ENCODE measurements at regions not wholly inside any gene's neighbourhood (a gene's known extent, or its start where the extent isn't known, plus 50 kb on each side); places are given as distances from the start of the nearest gene placed in this dataset.
A peak's percentile ranks its signal among the peaks of the same experiment; 100 is the strongest.

DNA sequence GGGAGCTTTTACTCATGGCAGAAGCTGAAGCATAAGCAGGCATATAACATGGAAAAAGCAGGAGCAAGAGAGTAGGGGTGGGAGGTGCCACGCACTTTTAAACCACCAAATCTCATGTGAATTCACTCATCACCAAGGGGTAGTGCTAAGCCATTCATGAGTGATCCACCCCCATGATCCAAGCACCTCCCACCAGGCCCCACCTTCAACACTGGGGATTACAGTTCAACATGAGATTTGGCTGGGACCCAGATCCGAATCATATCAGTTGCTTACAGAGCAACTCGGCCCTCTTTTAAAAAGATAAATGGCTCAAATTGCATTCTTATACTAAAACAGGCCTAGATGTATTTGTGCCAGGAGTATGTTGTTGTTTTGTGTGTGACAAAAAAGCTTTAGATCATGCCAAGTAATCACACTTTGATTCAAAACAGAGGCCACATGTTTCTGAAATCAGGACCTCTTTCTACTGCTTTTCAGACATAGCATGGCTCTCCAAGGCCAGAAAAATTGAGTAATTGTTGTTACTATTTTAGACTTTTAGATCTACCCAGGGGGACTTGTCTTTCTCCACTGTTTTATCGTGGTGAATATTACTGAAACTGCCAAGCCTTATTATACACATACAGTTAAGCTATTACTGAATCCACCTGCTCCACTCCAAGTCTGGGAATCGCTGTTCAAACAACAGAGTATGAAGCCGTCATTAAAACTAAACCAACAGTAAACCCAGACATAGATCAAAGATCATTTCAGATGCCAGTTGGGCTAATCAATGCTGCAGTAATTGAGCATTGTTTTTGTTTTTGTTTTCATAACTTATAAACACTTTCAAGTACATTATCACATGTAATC is 163.3 kb downstream of the KCNJ2 start:
- H3K4me3 ChIP-seq (ENCODE audit: low read length): no peak overlapping the region
- H3K4me1 ChIP-seq (ENCODE audit: control insufficient read depth, insufficient read depth, low read length): no peaks in the 10 kb centered on the region
- no peaks in the 10 kb centered on the region for H3K27me3 ChIP-seq (ENCODE audit: control insufficient read depth, insufficient read depth, low read length)
- H3K36me3 ChIP-seq (ENCODE audit: control insufficient read depth, insufficient read depth, low read length): no peaks in the 10 kb centered on the region
- H3K27ac ChIP-seq (ENCODE audit: low read depth, low read length): no peak overlapping the region
- H3K9ac ChIP-seq (ENCODE audit: low read length): no peak overlapping the region

DNA sequence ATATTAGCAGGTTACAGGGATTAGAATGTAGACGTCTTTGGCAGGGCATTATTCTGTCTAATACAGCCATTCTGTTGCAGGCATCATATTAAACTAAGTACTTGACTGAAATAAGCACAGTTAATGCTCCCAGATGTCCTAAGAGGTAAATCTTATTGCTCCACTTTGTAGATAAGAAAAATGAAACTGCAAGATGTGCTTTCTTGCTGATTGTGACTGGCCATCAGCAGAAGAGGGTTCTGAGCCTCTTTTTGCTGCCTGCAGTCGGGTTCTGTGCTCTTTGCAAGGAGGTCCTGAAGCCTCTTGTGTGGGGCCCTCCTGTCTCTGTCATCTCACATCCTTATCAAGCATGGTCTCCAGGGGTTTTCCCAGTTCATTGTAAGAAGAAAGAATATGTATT is 167.1 kb downstream of the KCNJ2 start:
- no peaks in the 10 kb centered on the region for H3K4me1 ChIP-seq (ENCODE audit: control insufficient read depth, insufficient read depth, low read length)
- no peak overlapping the region for H3K27ac ChIP-seq (ENCODE audit: low read depth, low read length)
- H3K9ac ChIP-seq (ENCODE audit: low read length): no peak overlapping the region
- no peak overlapping the region for H3K4me3 ChIP-seq (ENCODE audit: low read length)
- no peaks in the 10 kb centered on the region for H3K27me3 ChIP-seq (ENCODE audit: control insufficient read depth, insufficient read depth, low read length)
- H3K36me3 ChIP-seq (ENCODE audit: control insufficient read depth, insufficient read depth, low read length): no peaks in the 10 kb centered on the region

DNA sequence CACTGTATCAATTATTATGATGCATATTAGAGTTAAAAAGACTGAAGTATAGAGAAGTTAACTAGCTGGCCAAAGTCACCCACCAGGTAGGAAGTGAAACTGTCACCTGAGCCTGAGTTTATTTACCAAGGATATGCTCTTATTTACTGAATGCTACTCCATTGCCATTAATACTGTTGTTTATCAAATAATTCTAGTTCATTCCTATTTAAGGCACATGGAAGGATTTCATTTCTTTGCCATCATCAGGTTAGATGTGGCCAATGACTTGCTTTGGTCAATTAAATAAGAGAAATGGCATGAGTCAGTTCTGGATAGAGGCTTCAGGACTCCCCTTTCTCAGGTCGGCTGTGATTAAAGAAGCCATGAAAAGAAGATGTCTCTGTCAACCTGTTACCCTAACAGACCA is 169.6 kb downstream of the KCNJ2 start:
- Histone ChIP-seq H3K9ac (ENCODE audit: low read length) (no peak overlapping the region), H3K4me1 (ENCODE audit: control insufficient read depth, insufficient read depth, low read length) (no peaks in the 10 kb centered on the region), H3K27me3 (ENCODE audit: control insufficient read depth, insufficient read depth, low read length) (no peaks in the 10 kb centered on the region), H3K27ac (ENCODE audit: low read depth, low read length) (no peak overlapping the region), H3K4me3 (ENCODE audit: low read length) (no peak overlapping the region), H3K36me3 (ENCODE audit: control insufficient read depth, insufficient read depth, low read length) (no peaks in the 10 kb centered on the region)

DNA sequence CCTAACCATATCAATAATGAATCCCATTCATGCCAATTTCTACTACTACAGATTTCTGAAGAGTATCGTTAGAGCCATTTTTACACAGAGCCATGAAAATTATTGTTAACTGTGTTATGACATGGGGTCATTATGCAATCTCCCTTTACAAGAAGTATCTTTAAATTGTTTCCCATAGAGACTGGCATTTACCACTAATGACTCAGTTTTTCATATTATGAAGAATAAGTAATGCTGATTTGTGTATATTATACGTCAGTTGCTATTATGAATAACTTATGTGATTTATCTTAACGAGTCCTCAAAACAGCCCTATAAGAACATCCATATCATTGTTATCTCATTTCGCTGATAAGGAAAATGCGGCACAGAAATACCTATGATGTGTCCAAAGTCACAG is 173.8 kb downstream of the KCNJ2 start:
- no peaks in the 10 kb centered on the region for H3K27me3 ChIP-seq (ENCODE audit: control insufficient read depth, insufficient read depth, low read length)
- H3K4me3 ChIP-seq (ENCODE audit: low read length): no peak overlapping the region
- H3K36me3 ChIP-seq (ENCODE audit: control insufficient read depth, insufficient read depth, low read length): no peaks in the 10 kb centered on the region
- H3K27ac ChIP-seq (ENCODE audit: low read depth, low read length): no peak overlapping the region
- no peak overlapping the region for H3K9ac ChIP-seq (ENCODE audit: low read length)
- no peaks in the 10 kb centered on the region for H3K4me1 ChIP-seq (ENCODE audit: control insufficient read depth, insufficient read depth, low read length)

DNA sequence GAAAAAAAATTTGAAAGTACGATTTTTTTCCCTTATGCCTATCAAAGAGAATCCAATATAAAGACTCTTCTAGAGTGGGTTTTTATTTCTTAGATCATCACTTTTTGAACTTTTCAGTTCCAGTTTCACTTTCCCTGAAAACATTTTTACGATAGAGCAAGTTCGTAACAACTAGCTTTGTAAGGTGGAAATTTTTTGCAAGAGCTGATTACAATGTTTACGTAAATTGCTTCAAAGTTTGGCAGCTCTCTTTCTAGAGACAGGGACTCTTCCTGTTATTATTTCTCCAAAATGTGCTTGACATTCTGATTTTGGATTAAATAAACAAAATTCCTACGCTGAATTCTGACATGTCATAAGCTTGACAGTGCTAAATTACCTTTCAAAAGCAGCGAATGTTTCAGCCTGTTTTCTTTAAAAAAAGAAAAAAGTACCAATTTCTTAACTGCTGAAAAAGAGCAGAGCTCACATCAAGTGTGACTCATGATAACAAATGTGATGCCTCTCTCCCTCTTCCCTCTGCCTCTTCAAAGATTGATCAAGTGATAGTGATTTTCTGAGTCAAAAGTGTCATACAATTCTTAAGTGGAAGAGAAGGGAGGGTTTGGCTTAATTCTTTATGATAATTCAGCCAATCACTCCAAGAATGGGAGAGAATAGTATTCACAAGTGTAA is 175.2 kb downstream of the KCNJ2 start:
- H3K36me3 ChIP-seq (ENCODE audit: control insufficient read depth, insufficient read depth, low read length): no peaks in the 10 kb centered on the region
- H3K9ac ChIP-seq (ENCODE audit: low read length): peak overlapping the region; percentile 35
- peak overlapping the region; percentile 37 for H3K4me3 ChIP-seq (ENCODE audit: low read length)
- no peak overlapping the region for H3K27ac ChIP-seq (ENCODE audit: low read depth, low read length)
- no peaks in the 10 kb centered on the region for H3K27me3 ChIP-seq (ENCODE audit: control insufficient read depth, insufficient read depth, low read length)
- no peaks in the 10 kb centered on the region for H3K4me1 ChIP-seq (ENCODE audit: control insufficient read depth, insufficient read depth, low read length)

DNA sequence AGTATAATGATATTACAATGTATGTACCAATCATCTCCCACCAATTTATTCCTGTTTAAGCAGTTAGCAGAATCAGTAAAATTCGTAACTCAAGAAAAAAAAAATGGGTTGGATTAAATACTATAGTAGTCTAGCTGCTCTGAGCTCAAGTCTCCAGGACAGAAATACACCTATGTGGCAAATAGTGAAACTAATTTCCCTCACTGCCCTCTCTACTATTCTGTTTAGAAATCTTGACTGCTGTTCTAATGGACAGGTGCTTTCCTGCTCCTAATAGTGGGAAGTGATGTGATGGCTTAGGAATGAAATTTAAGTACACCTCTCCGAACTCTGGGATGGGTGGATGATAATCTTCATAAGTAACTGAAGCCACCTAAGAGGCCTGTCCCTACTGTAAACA is 175.7 kb downstream of the KCNJ2 start:
- Histone ChIP-seq H3K4me1 (ENCODE audit: control insufficient read depth, insufficient read depth, low read length) (no peaks in the 10 kb centered on the region), H3K9ac (ENCODE audit: low read length) (no peak overlapping the region), H3K36me3 (ENCODE audit: control insufficient read depth, insufficient read depth, low read length) (no peaks in the 10 kb centered on the region), H3K27ac (ENCODE audit: low read depth, low read length) (no peak overlapping the region), H3K27me3 (ENCODE audit: control insufficient read depth, insufficient read depth, low read length) (no peaks in the 10 kb centered on the region), H3K4me3 (ENCODE audit: low read length) (no peak overlapping the region)

DNA sequence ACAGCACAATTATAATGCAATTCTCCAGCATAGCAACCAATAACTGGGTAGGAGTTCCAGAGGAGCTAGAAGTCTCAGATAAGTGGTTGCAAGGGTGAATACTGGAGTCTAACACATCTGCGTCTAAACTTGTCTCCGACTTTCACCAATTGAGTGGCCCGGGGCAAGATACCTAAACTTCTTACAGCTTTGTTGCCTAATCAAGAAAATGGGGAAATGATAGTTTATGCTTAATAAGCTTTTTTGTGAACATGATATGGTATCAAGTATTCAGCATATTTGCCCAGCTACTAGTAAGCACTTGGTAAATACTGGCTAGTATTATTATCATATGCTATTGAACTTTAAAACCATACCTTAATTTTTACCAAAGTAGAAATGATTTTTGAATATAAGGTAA is 183.5 kb downstream of the KCNJ2 start:
- no peak overlapping the region for H3K9ac ChIP-seq (ENCODE audit: low read length)
- H3K36me3 ChIP-seq (ENCODE audit: control insufficient read depth, insufficient read depth, low read length): no peaks in the 10 kb centered on the region
- H3K4me3 ChIP-seq (ENCODE audit: low read length): no peak overlapping the region
- H3K27me3 ChIP-seq (ENCODE audit: control insufficient read depth, insufficient read depth, low read length): no peaks in the 10 kb centered on the region
- no peaks in the 10 kb centered on the region for H3K4me1 ChIP-seq (ENCODE audit: control insufficient read depth, insufficient read depth, low read length)
- H3K27ac ChIP-seq (ENCODE audit: low read depth, low read length): no peak overlapping the region

DNA sequence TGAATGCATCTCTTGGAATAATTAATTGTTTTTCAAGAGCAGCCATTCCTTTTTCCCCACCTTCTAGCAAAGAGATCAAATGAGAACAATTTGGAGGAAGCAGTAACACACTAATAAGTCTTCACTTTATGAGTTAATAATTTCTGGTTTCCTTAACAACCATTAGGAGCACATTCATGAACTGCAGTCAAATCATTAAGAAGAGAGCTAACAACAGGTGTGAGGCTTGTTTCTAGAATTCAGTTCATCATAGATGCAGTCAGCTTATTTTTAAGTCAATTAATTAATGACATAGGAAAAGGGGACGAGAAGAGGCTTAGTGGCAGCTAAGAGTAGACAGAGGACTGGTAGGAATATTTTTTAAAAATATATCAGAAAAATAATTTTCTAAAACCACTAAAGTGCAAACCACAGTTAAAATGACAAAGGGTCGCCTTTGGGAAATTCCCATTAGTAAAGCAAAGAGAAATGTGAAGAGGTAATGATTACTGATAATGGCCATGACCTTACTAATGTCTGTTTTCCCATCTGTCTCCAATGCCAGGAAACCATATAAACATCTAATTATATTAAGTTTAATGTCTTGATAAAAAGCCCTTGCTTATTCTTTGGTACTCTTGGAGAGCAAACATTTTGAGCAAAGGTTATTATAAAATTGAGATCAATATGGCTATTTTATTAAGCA is 184.2 kb downstream of the KCNJ2 start:
- H3K4me1 ChIP-seq (ENCODE audit: control insufficient read depth, insufficient read depth, low read length): no peaks in the 10 kb centered on the region
- H3K27me3 ChIP-seq (ENCODE audit: control insufficient read depth, insufficient read depth, low read length): no peaks in the 10 kb centered on the region
- no peak overlapping the region for H3K4me3 ChIP-seq (ENCODE audit: low read length)
- H3K9ac ChIP-seq (ENCODE audit: low read length): no peak overlapping the region
- no peak overlapping the region for H3K27ac ChIP-seq (ENCODE audit: low read depth, low read length)
- no peaks in the 10 kb centered on the region for H3K36me3 ChIP-seq (ENCODE audit: control insufficient read depth, insufficient read depth, low read length)

DNA sequence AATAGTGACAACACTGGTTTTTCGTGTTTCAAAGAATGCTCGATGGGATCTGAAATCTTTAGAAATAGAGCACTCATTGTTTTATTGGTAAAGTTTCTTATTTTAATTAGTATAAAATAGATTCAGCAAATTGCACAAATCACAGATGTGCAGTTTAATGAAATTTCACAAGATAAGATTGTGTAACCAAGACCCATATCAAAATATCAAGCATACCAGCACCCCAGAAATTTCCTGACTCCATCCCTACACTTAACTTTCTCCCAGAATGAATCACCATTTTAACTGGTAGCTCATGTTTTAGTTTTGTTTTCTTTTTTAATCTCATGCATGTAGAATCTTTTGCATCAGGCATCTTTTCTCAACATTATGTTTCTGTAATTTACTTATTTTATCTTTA is 185.9 kb downstream of the KCNJ2 start:
- no peaks in the 10 kb centered on the region for H3K36me3 ChIP-seq (ENCODE audit: control insufficient read depth, insufficient read depth, low read length)
- H3K4me3 ChIP-seq (ENCODE audit: low read length): no peak overlapping the region
- H3K9ac ChIP-seq (ENCODE audit: low read length): no peak overlapping the region
- H3K27me3 ChIP-seq (ENCODE audit: control insufficient read depth, insufficient read depth, low read length): no peaks in the 10 kb centered on the region
- no peaks in the 10 kb centered on the region for H3K4me1 ChIP-seq (ENCODE audit: control insufficient read depth, insufficient read depth, low read length)
- H3K27ac ChIP-seq (ENCODE audit: low read depth, low read length): no peak overlapping the region

DNA sequence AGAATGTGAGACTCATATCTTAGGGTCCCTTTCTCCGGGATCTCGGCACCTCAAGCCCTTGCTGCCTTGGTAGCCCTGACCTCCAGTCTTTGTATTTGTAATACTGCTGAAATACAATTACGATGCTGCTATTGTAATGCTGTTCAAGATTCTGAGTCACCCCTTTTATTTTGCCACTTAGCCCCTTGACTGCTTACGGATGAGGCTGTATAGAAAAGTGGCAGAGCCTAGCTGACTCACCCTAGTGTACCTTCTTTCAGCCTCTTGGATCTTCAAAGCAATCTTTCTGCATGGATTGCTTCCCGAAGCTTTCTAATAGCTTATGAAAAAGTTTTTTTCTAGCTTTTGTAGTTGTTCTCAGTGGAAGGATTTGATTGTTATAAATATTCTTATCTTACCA is 187.9 kb downstream of the KCNJ2 start:
- no peak overlapping the region for H3K27ac ChIP-seq (ENCODE audit: low read depth, low read length)
- no peaks in the 10 kb centered on the region for H3K36me3 ChIP-seq (ENCODE audit: control insufficient read depth, insufficient read depth, low read length)

DNA sequence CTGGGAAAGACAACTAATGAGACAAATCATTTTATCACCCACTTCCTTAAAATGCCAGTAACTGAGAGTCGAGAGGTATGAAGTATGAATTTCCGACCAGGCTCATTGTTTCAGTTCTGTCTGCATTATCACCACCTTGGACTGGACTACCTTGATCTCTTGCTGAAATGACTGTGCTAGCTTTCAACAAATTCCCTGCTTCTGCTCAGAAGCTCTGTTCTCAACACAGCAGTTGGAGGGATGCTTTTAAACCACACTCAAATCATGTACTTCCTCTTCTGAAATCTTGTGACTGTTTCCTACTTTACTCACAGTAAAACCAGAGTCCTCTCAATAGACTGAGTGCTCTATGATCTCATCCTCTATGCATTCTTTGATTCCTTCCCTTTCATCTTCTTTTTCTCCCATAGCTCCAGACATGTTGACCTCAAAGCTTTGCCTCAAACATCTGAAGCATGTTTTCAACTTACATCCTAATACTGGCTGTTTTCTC is 195.8 kb downstream of the KCNJ2 start:
- no peak overlapping the region for H3K4me3 ChIP-seq (ENCODE audit: low read length)
- H3K36me3 ChIP-seq (ENCODE audit: control insufficient read depth, insufficient read depth, low read length): no peaks in the 10 kb centered on the region
- no peaks in the 10 kb centered on the region for H3K4me1 ChIP-seq (ENCODE audit: control insufficient read depth, insufficient read depth, low read length)
- no peak overlapping the region for H3K9ac ChIP-seq (ENCODE audit: low read length)
- peaks cover 2% of the 10 kb centered on the region for H3K27me3 ChIP-seq (ENCODE audit: control insufficient read depth, insufficient read depth, low read length)
- no peak overlapping the region for H3K27ac ChIP-seq (ENCODE audit: low read depth, low read length)

More for the DNA sequence above, 187.9 kb downstream of the KCNJ2 start:
- no peak overlapping the region for H3K4me3 ChIP-seq (ENCODE audit: low read length)
- H3K9ac ChIP-seq (ENCODE audit: low read length): no peak overlapping the region
- no peaks in the 10 kb centered on the region for H3K27me3 ChIP-seq (ENCODE audit: control insufficient read depth, insufficient read depth, low read length)
- no peaks in the 10 kb centered on the region for H3K4me1 ChIP-seq (ENCODE audit: control insufficient read depth, insufficient read depth, low read length)

DNA sequence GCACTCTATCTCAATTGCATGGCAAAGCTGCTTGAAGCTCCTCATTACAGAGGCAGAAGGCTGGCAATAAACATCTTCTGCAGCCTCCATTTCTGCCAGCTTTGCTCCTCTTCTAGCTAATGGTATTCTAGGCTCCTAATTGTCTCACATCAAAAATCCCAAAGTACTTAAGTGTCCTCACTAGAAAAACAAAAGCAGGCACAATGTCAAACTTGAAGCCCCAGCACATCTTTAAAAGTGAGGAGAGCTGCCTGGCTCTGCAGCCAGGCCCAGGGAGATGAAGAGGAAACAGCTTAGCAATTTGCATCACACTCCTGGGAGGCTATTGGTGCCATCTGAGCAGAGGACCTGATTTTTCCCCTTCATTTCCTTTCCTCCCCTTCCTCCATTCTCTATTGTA is 197.1 kb downstream of the KCNJ2 start:
- Histone ChIP-seq H3K36me3 (ENCODE audit: control insufficient read depth, insufficient read depth, low read length) (no peaks in the 10 kb centered on the region), H3K27ac (ENCODE audit: low read depth, low read length) (no peak overlapping the region), H3K4me3 (ENCODE audit: low read length) (no peak overlapping the region), H3K9ac (ENCODE audit: low read length) (no peak overlapping the region), H3K4me1 (ENCODE audit: control insufficient read depth, insufficient read depth, low read length) (no peaks in the 10 kb centered on the region), H3K27me3 (ENCODE audit: control insufficient read depth, insufficient read depth, low read length) (peaks cover 2% of the 10 kb centered on the region)
